Hepatocyte (in vitro differentiated cells): ENCODE measurements at regions not wholly inside any gene's neighbourhood (a gene's known extent, or its start where the extent isn't known, plus 50 kb on each side); places are given as distances from the start of the nearest gene placed in this dataset.

ENCODE experiments used
- DNase-seq: peaks from one replicate; pipeline ENCODE4 v3.0.0-alpha.2; 2016; ENCODE audit warnings: low spot score
- H2AFZ ChIP-seq: fragments of 200-600 bp; sonication (generic); 2 replicates; pipeline ENCODE4 v1.6.0; 2016; ENCODE audit warnings: antibody characterized with exemption, mild to moderate bottlenecking
- H3K27ac ChIP-seq: fragments of 200-600 bp; sonication (generic); 2 replicates; pipeline ENCODE4 v1.5.1; 2016; ENCODE audit warnings: mild to moderate bottlenecking
- H3K27me3 ChIP-seq: fragments of 200-600 bp; sonication (generic); 2 replicates; pipeline ENCODE4 v1.6.1; 2016
- H3K36me3 ChIP-seq: fragments of 200-600 bp; sonication (generic); replicated peaks from 2 replicates; pipeline ENCODE4 v1.5.1; 2016; ENCODE audit warnings: low read depth; ENCODE audit not compliant: insufficient read depth
- H3K4me1 ChIP-seq: fragments of 200-600 bp; sonication (generic); 2 replicates; pipeline ENCODE4 v1.5.1; 2016; ENCODE audit warnings: mild to moderate bottlenecking, moderate library complexity; ENCODE audit not compliant: insufficient read depth
- H3K4me2 ChIP-seq: fragments of 200-600 bp; sonication (generic); 2 replicates; pipeline ENCODE4 v1.6.0; 2016
- H3K4me3 ChIP-seq: fragments of 200-600 bp; sonication (generic); 2 replicates; pipeline ENCODE4 v1.5.1; 2016; ENCODE audit warnings: mild to moderate bottlenecking
- H3K79me2 ChIP-seq: fragments of 200-600 bp; sonication (generic); 2 replicates; pipeline ENCODE4 v1.6.0; 2017; ENCODE audit warnings: mild to moderate bottlenecking
- H3K9me2 ChIP-seq: fragments of 200-600 bp; sonication (generic); replicated peaks from 2 replicates; pipeline ENCODE4 v1.6.0; 2017; ENCODE audit warnings: mild to moderate bottlenecking; ENCODE audit not compliant: insufficient read depth
- H3K9me3 ChIP-seq: fragments of 200-600 bp; sonication (generic); 2 replicates; pipeline ENCODE4 v1.5.1; 2016; ENCODE audit warnings: low read depth, mild to moderate bottlenecking
- H4K20me1 ChIP-seq: fragments of 200-600 bp; sonication (generic); 2 replicates; pipeline ENCODE4 v1.6.0; 2016; ENCODE audit warnings: mild to moderate bottlenecking; ENCODE audit not compliant: insufficient read depth, poor library complexity, severe bottlenecking
- EZH2 ChIP-seq: fragments of 200-600 bp; sonication (generic); IDR thresholded peaks from 2 replicates; pipeline ENCODE4 v1.6.1; 2016; ENCODE audit warnings: antibody characterized with exemption, mild to moderate bottlenecking, borderline replicate concordance
- EZH2phosphoT487 ChIP-seq: fragments of 200-600 bp; sonication (generic); IDR thresholded peaks from one replicate; pipeline ENCODE4 v1.6.1; 2018; ENCODE audit warnings: antibody characterized with exemption, mild to moderate bottlenecking, low read depth, moderate library complexity; ENCODE audit not compliant: unreplicated experiment, severe bottlenecking
- WGBS: methylation state at CpG from one replicate; pipeline ENCODE4 v1.1.6; 2016; ENCODE audit warnings: low lambda C conversion rate; ENCODE audit errors: missing lambda C conversion rate; 5-methylcytosine and 5-hydroxymethylcytosine counted together
- TF ChIP-seq, protein P1 (sequence below): fragments of 200-600 bp; sonication (generic); IDR thresholded peaks from 2 replicates; pipeline ENCODE4 v1.5.1; 2016; ENCODE audit warnings: antibody characterized with exemption, mild to moderate bottlenecking; ENCODE audit not compliant: poor library complexity

DNA sequence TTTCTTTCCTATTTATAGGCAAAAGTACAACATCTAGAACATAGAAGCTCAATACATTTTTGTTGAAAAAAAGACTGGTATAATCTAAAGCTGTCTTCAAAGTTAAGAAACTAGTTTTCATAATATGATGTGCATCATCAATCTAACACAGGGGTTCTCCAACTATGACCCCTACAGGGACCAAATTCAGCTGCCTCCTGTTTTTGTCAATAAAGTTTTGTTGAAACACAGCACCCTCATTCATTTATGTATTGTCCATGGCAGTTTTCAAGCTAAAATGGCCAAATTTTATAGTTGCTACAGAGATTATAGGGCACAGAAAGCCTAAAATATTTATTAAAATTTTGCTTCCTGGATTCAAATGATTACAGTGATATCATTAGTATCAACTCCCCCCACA lies 452.9 kb downstream of the CCER1 start:
- no peaks in the 10 kb centered on the region for H3K27me3 ChIP-seq
- DNase-seq, result no peak
- no peaks in the 10 kb centered on the region for H4K20me1 ChIP-seq
- H3K27ac ChIP-seq, result no peak overlapping the region
- H2AFZ ChIP-seq, result no peak overlapping the region
- no peaks in the 10 kb centered on the region for H3K79me2 ChIP-seq
- TF ChIP-seq EZH2 (no peak), EZH2phosphoT487 (no peak)
- H3K4me1 ChIP-seq, result no peaks in the 10 kb centered on the region
- no peaks in the 10 kb centered on the region for H3K9me3 ChIP-seq
- no peaks in the 10 kb centered on the region for H3K9me2 ChIP-seq
- no peak overlapping the region for H3K4me2 ChIP-seq
- no peak overlapping the region for H3K4me3 ChIP-seq
- no peaks in the 10 kb centered on the region for H3K36me3 ChIP-seq

DNA sequence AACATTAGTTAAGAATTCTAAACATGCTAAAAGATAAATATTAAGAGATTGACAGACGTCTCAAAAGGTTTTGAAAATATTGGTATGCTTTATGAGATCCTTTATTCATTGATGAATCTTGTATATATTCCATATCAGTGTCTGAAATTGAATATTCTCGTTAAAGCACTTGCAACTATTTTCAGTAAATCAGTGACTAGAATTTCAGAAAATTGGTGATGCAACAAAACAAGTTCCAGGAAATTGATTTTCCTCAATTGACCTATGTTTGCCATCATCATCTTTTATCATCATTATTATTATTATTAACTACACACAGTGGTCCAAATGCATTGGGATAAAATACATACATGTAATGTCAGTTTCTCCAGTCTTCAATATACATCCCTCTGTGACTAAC lies 453.6 kb downstream of the CCER1 start:
- H3K4me3 ChIP-seq, result no peak overlapping the region
- H3K27ac ChIP-seq, result no peak overlapping the region

DNA sequence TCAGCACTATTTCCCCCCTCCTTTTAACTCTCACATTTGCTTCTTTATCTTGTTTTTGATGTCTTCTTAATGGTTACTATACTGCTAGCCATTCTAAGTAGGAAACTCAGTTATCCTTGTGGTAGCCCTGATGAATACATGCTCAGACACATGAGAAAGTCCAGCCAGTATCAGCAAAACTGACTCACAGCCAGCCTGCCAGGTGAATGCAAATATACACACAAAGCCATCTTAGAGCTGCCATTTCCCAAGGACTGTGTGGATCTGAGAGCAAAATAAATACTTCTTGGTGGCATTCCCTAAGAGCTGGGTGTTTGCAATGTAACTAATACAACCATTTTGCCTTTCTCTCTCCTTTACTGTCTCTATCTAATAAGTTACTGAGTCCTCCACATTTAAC lies 455.2 kb downstream of the CCER1 start:
- DNase-seq, result peak; percentile 22
- no peaks in the 10 kb centered on the region for H3K9me3 ChIP-seq

More for the DNA sequence above, 453.6 kb downstream of the CCER1 start:
- no peak for TF ChIP-seq EZH2phosphoT487
- TF ChIP-seq, protein P1, sequence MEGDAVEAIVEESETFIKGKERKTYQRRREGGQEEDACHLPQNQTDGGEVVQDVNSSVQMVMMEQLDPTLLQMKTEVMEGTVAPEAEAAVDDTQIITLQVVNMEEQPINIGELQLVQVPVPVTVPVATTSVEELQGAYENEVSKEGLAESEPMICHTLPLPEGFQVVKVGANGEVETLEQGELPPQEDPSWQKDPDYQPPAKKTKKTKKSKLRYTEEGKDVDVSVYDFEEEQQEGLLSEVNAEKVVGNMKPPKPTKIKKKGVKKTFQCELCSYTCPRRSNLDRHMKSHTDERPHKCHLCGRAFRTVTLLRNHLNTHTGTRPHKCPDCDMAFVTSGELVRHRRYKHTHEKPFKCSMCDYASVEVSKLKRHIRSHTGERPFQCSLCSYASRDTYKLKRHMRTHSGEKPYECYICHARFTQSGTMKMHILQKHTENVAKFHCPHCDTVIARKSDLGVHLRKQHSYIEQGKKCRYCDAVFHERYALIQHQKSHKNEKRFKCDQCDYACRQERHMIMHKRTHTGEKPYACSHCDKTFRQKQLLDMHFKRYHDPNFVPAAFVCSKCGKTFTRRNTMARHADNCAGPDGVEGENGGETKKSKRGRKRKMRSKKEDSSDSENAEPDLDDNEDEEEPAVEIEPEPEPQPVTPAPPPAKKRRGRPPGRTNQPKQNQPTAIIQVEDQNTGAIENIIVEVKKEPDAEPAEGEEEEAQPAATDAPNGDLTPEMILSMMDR, result no peak
- TF ChIP-seq EZH2, result no peak
- 79% methylated on average over 2 of the region's 2 CpGs for WGBS
- H3K4me2 ChIP-seq, result no peak overlapping the region
- H2AFZ ChIP-seq, result no peak overlapping the region
- no peaks in the 10 kb centered on the region for H3K9me3 ChIP-seq
- H3K27me3 ChIP-seq, result no peaks in the 10 kb centered on the region
- H3K4me1 ChIP-seq, result no peaks in the 10 kb centered on the region
- DNase-seq, result no peak
- H3K79me2 ChIP-seq, result no peaks in the 10 kb centered on the region
- H3K9me2 ChIP-seq, result no peaks in the 10 kb centered on the region
- H3K36me3 ChIP-seq, result no peaks in the 10 kb centered on the region
- no peaks in the 10 kb centered on the region for H4K20me1 ChIP-seq

DNA sequence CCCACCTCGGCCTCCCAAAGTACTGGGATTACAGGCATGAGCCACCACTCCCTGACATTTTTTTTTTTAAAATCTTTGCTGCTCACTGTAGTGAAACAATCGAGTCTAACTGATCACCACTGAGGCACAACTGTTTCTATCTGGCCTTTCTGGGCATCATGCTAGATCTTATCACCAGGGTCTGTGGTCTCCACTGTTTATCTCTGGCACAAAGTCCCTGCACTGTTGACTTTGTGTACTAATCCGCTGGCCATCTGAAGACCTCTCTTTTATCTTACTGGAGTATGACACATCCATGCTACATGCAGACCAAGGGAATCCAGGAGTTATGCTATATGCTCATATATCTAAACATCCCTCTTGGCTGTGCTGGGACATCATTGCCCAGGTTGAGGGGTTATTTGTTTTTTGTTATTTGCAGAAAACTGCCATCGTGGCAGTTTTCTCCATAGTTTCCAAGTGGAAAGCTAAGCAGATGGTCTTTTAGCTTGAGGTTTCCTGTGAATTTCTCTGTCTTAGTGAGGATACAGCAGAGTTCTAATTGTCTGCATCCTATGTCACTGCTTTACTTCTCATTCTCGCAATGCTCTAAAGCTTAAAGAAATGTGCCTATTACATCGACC lies 456.9 kb downstream of the CCER1 start:
- Histone ChIP-seq H3K79me2 (no peaks in the 10 kb centered on the region), H3K36me3 (no peaks in the 10 kb centered on the region), H3K4me2 (no peak overlapping the region), H2AFZ (no peak overlapping the region), H3K27me3 (no peaks in the 10 kb centered on the region), H4K20me1 (no peaks in the 10 kb centered on the region), H3K4me3 (no peak overlapping the region), H3K9me2 (no peaks in the 10 kb centered on the region), H3K27ac (no peak overlapping the region), H3K4me1 (no peaks in the 10 kb centered on the region), H3K9me3 (no peaks in the 10 kb centered on the region)
- no peak for DNase-seq
- no peak for TF ChIP-seq EZH2
- no peak for TF ChIP-seq EZH2phosphoT487
- TF ChIP-seq, protein P1, result no peak
- 69% methylated on average over 6 of the region's 6 CpGs for WGBS

More for the DNA sequence above, 455.2 kb downstream of the CCER1 start:
- no peaks in the 10 kb centered on the region for H3K36me3 ChIP-seq
- H3K4me2 ChIP-seq, result no peak overlapping the region
- no peak overlapping the region for H2AFZ ChIP-seq
- peak overlapping the region; percentile 15 for H3K27ac ChIP-seq
- no peak overlapping the region for H3K4me3 ChIP-seq
- no peaks in the 10 kb centered on the region for H3K27me3 ChIP-seq
- no peaks in the 10 kb centered on the region for H3K79me2 ChIP-seq
- no peak for TF ChIP-seq EZH2
- no peak for TF ChIP-seq EZH2phosphoT487
- TF ChIP-seq, protein P1, result no peak
- no peaks in the 10 kb centered on the region for H3K9me2 ChIP-seq
- H4K20me1 ChIP-seq, result no peaks in the 10 kb centered on the region
- H3K4me1 ChIP-seq, result no peaks in the 10 kb centered on the region
